ENCODE measurements at regions not wholly inside any gene's neighbourhood (a gene's known extent, or its start where the extent isn't known, plus 50 kb on each side); places are given as distances from the start of the nearest gene placed in this dataset.

GRCh38 chr4:180766045-180766444 is 1477.2 kb upstream of the TENM3 start:
- Histone ChIP-seq H3K27ac (no peak overlapping the region), H3K27me3 (no peaks in the 10 kb centered on the region), H3K4me1 (no peaks in the 10 kb centered on the region), H3K9me3 (no peaks in the 10 kb centered on the region), H3K36me3 (replicated peaks in 1 of 2; ENCODE audit: insufficient read depth in 1 of 2, low read depth in 2 of 2) (no peaks in the 10 kb centered on the region), H3K4me3 (no peak overlapping the region)
- intact Hi-C loops (cut with DNase I): no loop called here
- WGBS, 2 donors: 24 to 26% methylated on average over 5 of the region's 5 CpGs
- ATAC-seq (no peak), DNase-seq (no peak)
- TF ChIP-seq, protein P1, sequence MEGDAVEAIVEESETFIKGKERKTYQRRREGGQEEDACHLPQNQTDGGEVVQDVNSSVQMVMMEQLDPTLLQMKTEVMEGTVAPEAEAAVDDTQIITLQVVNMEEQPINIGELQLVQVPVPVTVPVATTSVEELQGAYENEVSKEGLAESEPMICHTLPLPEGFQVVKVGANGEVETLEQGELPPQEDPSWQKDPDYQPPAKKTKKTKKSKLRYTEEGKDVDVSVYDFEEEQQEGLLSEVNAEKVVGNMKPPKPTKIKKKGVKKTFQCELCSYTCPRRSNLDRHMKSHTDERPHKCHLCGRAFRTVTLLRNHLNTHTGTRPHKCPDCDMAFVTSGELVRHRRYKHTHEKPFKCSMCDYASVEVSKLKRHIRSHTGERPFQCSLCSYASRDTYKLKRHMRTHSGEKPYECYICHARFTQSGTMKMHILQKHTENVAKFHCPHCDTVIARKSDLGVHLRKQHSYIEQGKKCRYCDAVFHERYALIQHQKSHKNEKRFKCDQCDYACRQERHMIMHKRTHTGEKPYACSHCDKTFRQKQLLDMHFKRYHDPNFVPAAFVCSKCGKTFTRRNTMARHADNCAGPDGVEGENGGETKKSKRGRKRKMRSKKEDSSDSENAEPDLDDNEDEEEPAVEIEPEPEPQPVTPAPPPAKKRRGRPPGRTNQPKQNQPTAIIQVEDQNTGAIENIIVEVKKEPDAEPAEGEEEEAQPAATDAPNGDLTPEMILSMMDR (IDR thresholded peaks at IDR 0.05): no peak
- no peak for TF ChIP-seq POLR2A (IDR thresholded peaks at IDR 0.05)

GRCh38 chr4:180766944-180767729 is 1476.1 kb upstream of the TENM3 start:
- intact Hi-C loops (cut with DNase I): no loop called here
- TF ChIP-seq, protein P1 (IDR thresholded peaks at IDR 0.05): no peak
- no peak for TF ChIP-seq POLR2A (IDR thresholded peaks at IDR 0.05)
- WGBS, 2 donors: 36 to 42% methylated on average over 9 of the region's 9 CpGs
- DNase-seq (no peak), ATAC-seq (no peak)
- Histone ChIP-seq H3K4me1 (no peaks in the 10 kb centered on the region), H3K27me3 (no peaks in the 10 kb centered on the region), H3K27ac (no peak overlapping the region), H3K4me3 (no peak overlapping the region), H3K9me3 (no peaks in the 10 kb centered on the region), H3K36me3 (replicated peaks in 1 of 2; ENCODE audit: insufficient read depth in 1 of 2, low read depth in 2 of 2) (no peaks in the 10 kb centered on the region)

GRCh38 chr4:180768610-180769009 is 1474.6 kb upstream of the TENM3 start:
- H3K36me3 ChIP-seq (replicated peaks in 1 of 2; ENCODE audit: insufficient read depth in 1 of 2, low read depth in 2 of 2): no peaks in the 10 kb centered on the region
- H3K27ac ChIP-seq: no peak overlapping the region
- ATAC-seq (no peak), DNase-seq (no peak)
- intact Hi-C loops (cut with DNase I): no loop called here
- H3K27me3 ChIP-seq: no peaks in the 10 kb centered on the region
- H3K9me3 ChIP-seq: no peaks in the 10 kb centered on the region
- 48 to 56% methylated on average over 3 of the region's 3 CpGs for WGBS, 2 donors
- H3K4me1 ChIP-seq: no peaks in the 10 kb centered on the region
- TF ChIP-seq, protein P1 (IDR thresholded peaks at IDR 0.05): no peak
- no peak for TF ChIP-seq POLR2A (IDR thresholded peaks at IDR 0.05)
- no peak overlapping the region for H3K4me3 ChIP-seq

GRCh38 chr4:180769791-180770190 is 1473.4 kb upstream of the TENM3 start:
- intact Hi-C loops (cut with DNase I): no loop called here
- no peak for DNase-seq
- 43 to 44% methylated on average over 3 of the region's 3 CpGs for WGBS, 2 donors

More at GRCh38 chr4:180769791-180770190, 1473.4 kb upstream of the TENM3 start:
- ATAC-seq: no peak
- H3K4me3 ChIP-seq: no peak overlapping the region
- no peak for TF ChIP-seq POLR2A (IDR thresholded peaks at IDR 0.05)
- TF ChIP-seq, protein P1 (IDR thresholded peaks at IDR 0.05): no peak
- H3K27me3 ChIP-seq: no peaks in the 10 kb centered on the region
- H3K9me3 ChIP-seq: no peaks in the 10 kb centered on the region
- no peak overlapping the region for H3K27ac ChIP-seq
- H3K36me3 ChIP-seq (replicated peaks in 1 of 2; ENCODE audit: insufficient read depth in 1 of 2, low read depth in 2 of 2): no peaks in the 10 kb centered on the region
- H3K4me1 ChIP-seq: no peaks in the 10 kb centered on the region
